Hepatic stellate cell (primary cell): ENCODE measurements at regions not wholly inside any gene's neighbourhood (a gene's known extent, or its start where the extent isn't known, plus 50 kb on each side); places are given as distances from the start of the nearest gene placed in this dataset.

ENCODE experiments used
- DNase-seq: peaks from one replicate; pipeline ENCODE4 v3.0.0; 2011; ENCODE audit warnings: low spot score

DNA sequence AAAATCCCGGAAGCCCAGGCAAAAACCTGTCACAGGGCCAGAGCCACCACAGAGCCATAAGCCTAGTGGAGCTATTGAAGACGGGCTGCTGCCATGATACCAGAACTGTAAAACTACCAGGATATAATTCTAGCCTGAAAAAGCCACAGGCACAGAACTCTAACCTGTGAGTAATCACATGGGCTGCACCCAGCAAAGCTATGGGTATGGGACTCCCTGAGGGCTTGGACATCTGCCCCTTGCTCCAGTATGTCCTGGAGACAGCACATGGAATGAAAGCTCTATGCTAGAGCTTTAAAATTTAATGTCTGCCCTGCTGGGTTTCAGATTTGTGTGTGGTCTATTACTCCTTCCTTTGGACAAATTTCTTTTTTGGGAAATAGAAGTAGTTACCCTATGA lies 2183.6 kb upstream of the CELF4 start:
- no peak for DNase-seq

DNA sequence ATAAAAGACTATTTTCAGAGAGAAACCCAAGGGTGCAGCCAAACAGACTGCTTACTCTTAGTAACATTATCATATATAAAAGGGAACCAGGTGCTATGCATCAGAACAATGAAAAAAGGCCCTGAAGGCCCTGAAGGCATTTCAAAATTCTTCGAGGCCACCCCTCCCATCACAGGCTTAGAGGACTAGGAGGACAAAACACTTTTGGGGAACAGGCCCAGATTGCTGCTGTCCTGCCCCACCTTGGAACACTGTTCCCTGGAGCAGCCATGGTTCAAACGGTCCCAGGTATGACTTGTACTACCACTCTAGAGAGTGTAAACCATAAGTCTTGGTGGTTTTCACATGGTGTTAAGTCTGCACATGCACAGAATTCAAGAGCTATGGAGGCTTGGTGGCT lies 2183.1 kb upstream of the CELF4 start:
- no peak for DNase-seq

DNA sequence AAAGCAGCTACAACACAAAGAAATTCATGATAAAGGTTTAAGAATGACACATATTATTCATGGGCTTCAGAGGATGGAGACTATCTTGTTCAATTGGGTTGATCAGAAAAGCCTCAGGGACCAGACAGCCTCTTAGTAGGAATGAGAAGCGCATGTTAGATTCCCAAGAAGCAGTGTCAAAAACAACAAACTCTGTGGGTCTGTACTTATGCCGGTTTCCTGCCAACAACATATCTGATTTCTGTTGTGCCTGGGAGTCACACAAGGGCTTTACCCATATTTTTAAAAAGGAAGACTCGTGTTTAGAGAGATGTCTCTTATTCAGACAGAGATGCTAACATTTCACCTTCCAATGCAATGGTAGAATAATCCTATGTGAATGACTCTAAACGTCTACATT lies 2180.6 kb upstream of the CELF4 start:
- DNase-seq, result no peak

DNA sequence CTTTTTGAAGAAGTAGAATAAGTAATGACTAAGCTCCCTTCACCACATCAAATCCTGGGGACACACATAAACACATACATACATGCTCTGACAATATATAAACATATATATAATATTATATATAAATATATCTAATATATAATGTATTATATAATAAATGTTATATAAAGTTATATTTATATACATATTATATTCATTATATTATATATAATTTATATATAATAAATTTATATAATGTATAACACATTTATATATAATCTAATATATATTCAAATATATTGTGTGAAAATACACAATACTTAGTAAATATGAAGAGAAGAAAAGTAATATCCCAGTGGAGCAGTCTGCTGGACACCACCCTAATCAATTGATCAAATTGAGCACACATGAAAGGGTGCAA lies 2177.9 kb upstream of the CELF4 start:
- no peak for DNase-seq

DNA sequence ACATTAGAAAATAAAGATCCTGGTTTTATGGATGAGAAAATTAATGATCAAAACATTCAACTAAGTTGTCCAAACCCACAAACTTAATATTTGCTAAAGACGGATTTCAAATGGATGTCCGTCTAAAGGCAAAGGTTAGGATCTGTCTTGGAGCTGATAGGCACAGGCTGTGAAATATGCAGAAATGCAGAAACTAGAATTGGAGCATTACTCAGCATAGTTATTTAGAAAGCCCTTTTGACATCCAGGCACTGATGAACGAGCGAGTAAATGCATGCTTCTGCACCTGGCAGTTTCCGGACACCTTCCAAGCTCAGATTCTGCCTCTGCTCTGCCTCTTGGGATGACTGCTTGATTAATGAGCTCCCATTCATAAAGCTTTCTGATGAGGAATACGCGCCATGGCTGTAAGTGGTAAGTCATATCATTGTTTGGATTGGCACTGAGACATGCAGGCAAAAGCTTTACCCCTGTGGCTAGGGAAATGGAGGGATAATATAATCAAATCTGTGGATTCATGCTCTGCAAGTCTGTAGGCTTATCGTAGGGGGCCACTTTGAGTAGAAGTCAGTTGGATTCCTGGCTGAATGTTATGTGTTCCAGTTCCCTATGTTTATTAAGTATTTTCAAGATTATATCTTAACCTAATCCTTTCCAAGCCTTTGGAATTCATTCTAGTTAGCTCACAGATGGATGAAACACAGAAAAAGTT lies 2176.3 kb upstream of the CELF4 start:
- no peak for DNase-seq

DNA sequence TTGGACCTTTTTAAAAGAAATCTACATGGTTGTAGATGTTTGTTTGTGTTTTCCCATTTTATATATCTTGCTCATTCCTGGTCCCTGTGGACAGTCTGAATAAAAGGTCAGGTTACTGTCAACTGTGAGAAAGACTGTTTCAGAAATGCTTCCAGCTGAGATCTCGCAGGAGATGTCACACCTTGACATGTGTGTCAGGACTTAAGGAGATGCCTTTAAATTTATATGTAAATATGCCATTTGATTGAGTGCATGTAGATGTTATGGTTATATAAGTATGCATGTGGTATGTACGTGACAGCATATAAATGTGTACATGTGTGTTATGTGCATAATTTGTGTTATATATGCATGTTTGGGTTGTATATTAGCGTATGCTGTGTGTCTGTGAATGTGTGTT lies 2172.3 kb upstream of the CELF4 start:
- no peak for DNase-seq

DNA sequence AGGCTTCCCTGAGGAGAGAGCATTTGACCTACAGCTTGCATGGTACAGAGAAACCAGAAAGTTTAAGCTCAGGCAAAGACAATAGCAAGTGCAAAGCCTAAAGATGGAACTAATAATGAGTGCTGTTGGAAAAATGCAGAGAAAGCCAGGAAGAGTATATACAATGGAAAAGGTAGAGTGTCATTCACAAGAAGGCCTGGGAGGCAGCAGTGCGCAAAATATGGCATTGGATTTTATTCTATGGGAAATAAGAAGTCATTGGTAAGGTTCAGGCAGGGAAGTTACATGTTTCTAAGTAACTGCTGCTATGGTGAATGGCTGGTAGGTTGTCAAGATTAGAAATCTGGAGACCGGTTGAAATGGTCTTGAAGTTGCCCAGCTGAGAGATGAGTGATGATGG lies 2167.3 kb upstream of the CELF4 start:
- DNase-seq, result no peak

DNA sequence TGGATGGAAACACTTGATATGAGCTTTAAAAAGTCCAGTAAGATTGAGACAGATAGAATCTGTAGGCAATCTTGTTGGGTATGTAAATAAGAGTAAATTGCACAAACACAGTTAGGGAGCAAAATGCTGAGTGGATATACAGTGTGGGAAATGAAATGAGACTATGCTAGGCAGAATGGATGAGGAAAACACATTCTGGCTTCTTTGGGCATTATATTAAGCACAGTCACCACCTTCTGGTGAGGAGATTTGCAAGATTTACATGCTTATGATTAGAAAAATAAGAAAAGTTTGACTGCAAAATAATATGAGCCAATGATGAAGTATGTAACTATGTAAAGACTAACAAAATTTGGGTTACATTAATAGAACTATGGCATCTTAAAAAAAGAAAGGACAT lies 2165.0 kb upstream of the CELF4 start:
- DNase-seq, result no peak

DNA sequence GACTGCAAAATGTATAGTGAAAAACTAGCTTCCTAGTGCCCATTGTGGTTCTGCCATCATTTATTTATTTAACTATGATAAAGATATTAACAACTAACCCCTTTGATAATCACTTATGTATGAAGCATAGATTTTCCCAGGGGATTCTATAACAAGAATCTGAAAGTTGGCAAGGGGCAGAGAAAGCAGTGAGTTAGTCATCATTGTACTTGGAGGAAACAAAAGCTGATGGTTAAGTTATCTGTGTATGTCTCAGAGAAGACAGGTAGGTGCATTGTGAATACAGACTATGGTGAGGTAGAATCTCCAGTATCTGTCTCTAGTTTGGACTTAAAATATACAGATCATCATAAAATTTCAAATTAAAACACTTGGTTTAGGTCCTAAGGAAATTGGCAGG lies 2159.1 kb upstream of the CELF4 start:
- DNase-seq, result no peak

DNA sequence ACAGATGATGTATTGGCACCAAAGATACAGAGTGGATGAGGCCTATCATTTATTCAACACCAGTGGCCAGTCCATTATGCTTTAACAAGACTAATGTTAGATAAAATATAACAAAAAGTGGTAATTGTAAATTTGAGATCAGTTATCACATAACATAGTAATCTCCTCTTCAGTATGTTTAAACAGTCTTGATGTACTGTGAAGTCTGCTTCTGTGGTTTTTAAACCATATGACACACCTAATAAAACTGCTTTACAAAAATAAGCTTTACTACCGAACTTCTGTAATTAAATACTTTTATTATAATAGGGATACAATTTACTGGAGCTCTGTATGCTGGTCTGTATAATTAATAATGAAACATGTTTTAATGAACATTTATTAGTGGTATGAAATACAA lies 2156.1 kb upstream of the CELF4 start:
- DNase-seq, result no peak

DNA sequence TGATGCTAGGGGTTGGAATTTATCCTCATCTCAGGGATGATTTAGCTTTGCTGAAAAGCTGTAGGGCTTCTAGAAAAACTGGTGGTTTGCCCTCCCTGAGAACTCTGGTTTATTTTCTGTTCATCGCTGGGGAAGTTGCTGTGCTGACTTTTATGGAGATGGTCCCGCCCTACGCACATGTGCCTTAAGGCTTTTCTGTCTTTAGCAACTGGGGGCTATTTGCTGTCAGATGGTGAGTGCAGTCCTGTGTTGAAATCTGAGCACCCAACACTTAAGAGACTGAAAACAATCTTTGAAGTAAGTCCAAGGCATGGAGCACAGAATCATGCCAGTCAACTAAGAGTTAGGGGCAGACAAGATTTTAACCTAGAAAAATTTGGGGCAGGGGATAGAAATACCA lies 2148.4 kb upstream of the CELF4 start:
- no peak for DNase-seq

DNA sequence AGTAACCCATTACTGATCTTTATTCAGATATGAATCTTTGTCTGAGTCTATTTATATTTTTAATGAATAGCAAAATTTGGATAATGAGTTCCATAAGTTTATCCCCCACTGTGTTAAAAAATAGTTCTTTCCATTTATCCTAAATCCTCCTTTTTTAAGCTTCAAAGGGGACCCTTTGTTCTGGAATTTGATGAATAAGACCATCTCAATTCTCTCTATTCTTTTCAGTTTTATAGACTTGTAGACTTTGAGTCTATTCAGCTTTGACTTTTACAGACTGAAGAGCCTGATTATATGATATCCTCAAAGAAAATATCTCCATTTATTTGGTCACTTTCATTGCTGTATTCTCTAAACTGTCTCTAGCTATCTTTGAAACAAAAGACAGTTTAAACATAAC lies 2146.1 kb upstream of the CELF4 start:
- no peak for DNase-seq

DNA sequence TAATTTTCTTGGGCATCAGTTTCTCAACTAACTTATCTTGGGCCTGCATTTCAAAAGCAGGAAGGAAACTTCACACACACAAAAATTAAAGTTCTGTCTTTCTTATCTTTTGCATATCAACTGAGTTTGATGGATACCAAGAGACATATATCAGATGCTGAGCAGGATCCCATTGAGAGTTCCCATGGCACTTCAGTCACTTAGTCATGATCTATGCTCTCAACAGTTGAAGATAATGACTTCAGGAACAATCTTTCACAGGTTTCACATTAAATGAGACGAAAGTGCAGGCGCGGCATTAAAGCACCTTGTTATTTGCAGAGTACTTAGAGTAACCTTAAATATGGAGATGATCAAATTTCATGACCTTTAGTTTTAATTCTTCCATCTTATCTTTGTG lies 2139.8 kb upstream of the CELF4 start:
- no peak for DNase-seq

DNA sequence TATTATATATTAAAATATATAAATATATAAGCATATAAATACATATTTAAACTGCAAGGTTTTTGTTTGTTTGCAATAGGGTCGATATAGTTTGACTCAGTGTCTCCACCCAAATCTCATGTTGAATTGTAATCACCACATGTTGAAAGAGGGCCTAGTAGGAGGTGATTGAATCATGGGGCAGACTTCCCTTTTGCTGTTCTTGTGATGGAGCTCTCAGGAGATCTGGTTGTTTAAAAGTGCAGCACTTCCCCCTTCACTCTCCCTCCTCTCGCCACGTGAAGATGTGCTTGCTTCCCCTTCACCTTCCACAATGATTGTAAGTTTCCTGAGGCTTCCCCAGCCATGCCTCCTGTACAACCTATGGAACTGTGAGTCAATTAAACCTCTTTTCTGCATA lies 2137.3 kb upstream of the CELF4 start:
- DNase-seq, result no peak

DNA sequence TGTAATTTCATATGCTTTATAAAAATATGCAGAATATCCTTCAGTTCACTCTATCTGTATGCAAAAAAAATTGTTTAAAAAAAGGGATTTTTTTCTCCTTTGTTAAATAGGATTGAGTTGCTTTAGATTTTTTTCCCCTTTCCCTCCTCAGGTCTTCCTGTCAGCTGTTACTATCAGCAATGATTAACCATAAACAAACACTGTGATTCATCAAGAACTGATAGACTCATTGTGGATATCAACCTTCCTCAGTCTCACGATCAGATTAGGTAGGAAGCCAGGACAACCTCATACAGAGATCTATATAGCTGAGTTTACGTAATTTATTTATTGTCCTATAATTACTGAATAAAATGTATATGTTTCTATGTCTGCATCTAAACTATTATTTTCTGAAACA lies 2136.2 kb upstream of the CELF4 start:
- DNase-seq, result no peak

DNA sequence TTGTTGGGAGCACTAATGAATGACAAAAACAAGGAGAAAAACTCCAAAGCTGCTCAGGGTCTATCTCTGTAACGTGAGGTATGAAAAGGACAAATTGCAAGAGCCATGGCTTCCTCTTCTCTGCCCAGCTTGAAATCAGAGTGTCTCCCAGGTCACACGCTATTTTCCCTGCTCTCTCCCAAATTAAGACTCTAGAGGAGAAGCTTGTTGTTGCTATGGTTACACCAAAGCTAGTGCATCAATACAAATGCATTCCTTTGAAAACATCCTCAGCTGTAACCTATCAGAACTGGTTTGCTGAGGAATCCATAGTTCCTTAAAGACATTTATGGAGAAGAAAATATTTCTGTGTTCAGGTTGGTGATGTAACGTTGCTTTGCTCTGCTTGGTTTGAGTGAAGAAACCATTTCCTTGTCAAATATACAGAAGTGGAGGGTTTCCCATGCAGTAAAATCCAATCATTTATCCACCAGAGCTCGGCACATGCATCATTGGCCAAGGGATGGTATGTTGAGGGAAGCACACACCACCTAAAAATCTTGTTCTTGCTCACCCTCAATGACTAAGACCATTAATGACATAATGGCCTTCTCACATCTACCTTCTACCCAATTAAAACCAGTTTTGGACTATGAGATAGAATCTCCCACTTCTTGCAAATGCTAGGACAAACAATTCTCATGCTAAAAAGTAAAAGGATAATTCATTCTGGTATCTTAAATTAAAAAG lies 2135.6 kb upstream of the CELF4 start:
- DNase-seq, result no peak

DNA sequence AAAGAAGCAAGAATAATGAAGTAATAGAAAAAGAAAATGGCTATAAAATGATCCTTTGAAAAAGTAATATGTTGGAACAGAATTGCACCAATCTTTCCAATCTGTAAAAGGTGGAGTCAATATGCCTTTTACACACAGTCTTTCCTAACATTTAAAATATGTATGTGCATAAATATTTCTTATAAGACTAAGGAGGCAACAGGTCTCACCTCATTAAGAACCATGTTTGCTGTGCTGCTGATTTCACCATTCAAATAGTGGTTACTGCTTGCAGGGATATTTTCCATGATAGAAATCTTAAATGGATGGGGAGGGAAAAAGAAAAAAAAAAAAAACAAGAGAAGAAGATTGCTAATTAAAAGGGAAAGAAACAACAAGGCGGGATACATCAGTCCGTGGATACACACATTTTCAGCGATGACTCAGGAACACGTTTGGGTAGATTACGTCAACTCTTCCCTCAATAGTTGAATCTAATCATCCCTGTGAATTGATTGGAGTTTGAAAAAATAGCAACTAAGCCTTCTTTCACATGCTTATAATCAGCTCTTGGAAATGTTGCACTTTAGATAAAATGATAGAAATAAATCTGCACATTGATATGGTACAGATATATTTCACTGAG lies 2133.9 kb upstream of the CELF4 start:
- DNase-seq, result no peak

DNA sequence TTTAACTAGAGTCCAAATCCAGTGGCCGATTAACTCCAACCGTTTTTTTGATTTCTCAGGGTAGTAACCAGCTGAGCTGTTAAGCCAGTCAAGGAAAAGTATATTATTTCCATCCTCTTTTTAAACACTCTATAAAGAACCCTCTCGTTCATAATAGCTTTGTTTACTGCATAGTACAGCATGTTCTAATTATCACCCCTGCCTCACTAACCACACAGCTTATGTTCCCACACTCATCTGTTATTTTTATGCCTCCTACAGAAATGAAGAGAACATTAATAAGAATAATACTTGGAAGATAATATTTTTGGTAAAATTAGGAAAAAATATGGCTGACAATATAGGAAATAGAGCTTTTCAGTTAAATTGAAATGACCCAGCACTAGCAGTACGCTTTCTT lies 2132.8 kb upstream of the CELF4 start:
- DNase-seq, result no peak

DNA sequence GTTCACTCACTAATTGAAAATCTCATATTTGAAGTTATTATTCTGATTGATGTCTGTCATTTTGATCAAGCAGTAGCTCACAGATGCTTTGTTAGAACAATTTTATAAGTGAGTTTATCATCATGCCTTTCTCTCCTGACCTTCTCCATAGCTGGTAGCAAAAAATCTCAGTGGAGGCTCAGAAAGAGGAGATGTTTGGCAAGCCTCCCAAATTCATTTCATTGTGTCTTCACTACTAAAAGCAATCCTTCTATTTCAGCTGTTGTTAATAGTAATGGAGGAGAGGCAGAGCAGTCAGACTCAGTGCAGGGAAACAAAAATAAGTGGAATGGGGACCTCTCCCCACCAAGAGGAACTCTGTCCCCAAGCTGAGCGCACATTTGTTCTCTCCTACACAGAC lies 2127.8 kb upstream of the CELF4 start:
- DNase-seq, result no peak

DNA sequence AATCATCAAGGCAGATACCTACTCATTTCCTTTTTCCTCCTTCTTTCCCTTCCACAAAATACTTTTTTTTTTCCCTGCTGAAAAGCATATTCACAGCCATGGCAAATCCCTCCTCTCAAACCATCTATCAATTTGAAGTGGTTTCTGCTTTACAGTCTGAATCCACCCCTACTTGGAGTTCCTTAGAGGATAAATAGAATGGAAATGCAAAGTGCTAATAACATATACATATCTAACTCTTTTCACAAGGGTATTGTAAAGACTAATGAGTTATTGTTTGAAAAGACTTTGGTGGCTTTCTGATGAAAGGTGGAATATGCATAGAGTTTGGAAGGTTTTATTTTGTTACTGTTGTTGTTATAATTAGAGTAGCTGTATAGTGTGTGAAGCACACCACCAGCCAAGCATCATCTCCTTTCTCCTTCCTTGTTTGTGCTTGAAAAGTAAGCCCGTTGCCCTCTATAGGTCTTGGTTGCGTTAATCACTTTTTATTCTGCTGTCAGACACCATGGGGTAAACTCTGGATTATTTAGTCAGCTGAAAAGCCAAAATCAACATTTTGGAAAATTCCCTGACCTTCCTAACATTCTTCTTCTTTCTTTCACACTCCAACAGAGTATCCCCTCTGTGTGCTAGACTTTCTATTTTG lies 2126.9 kb upstream of the CELF4 start:
- no peak for DNase-seq

DNA sequence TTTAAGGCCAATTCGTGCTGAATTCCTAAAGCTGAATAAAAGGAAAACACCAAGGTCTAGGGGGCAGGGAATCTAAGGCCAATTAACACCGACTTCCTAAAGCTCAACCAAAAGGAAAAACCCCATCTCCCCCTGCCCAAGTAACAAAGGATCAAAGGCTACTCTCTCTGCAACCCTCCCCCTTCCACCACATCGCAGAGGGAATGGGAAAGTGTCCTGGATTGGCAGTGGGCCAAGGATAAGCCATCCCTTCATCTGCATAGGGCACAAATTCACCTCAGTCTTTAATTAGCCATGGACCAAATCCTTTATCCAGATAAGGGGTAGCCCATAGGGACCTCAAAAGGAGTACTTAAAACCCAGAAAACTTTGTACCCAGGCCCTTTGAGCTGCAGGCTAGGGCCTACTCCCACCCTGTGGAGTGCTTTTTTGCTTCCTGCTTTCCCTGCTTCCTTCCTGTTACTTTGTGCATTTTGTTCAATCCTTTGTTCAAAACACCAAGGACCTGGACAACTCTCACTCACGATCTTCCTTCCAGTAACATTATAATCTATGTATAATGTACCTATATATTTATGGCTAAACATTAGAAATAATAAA lies 2119.8 kb upstream of the CELF4 start:
- no peak for DNase-seq

DNA sequence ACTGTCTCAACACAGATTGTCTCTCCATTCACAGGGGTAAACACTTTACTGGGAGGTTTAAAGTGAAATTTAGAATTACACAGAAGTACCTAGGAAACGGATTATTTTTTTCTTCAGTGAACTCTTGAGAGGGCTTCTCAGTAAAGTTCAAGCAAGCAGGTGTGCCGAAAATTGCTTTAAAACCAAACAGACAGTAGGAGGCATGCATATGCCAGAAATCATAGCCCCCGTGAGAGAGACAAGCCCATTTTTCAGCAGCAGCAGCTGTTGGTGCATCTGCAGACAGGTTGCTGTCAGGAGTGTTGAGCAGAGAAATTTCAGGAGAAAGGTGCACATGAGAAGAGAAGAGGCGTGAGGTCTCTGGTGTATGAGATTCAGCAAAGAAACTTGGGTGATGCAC lies 2115.5 kb upstream of the CELF4 start:
- no peak for DNase-seq

DNA sequence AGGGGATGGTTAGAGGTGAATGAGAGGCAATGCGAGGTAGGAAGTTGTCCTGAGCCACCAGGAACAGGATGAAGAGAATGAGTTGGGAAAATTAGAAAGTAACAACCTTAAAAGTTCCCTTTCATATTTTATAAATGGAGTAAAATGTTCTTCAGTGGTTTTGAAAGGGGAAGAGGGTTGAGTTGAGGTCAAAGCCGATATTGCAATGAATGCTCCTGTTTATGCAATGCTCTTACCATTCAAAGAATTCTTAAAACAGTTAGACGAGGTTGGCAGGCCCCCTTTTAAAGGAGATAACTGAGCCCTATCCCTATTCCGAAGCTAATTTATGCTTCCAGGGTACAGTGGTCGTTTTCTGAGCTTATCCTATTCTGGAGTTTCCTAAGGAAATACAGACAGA lies 2110.3 kb upstream of the CELF4 start:
- no peak for DNase-seq
